IMR-90 (cell line): ENCODE measurements at regions not wholly inside any gene's neighbourhood (a gene's known extent, or its start where the extent isn't known, plus 50 kb on each side); places are given as distances from the start of the nearest gene placed in this dataset.

Source experiments
- ATAC-seq: fragments of 200-7000 bp; cut with Tn5 transposase; 2 replicates; pipeline ENCODE4 v1.9.1; 2020; ENCODE audit warnings: low read depth, mild to moderate bottlenecking, moderate library complexity
- BruUV-seq: library from RNA; stranded (reverse); fragments of 400-500 nt; replicated peaks from 2 replicates; lab custom pipeline; 2021; lab: Mats Ljungman, UMichigan
- CTCF ChIA-PET: fragments of 300-600 bp; formaldehyde crosslinking; extraction: SDS; loops from one replicate; lab custom pipeline; 2021; ENCODE audit warnings: antibody characterized with exemption; lab: Yijun Ruan, JAX
- POLR2A ChIA-PET: fragments of 300-600 bp; sonication (Branson Sonifier 250); formaldehyde crosslinking; loops from one replicate; lab custom pipeline; 2022; ENCODE audit warnings: antibody characterized with exemption; ENCODE audit not compliant: unreplicated experiment; lab: Charles Lee
- DNase-seq: peaks from one replicate; pipeline ENCODE4 v3.0.0; 2013
- H2AFZ ChIP-seq: replicated peaks from 2 replicates; pipeline ENCODE3; 2013; ENCODE audit warnings: low read length, mild to moderate bottlenecking; ENCODE audit not compliant: poor library complexity
- H2AK5ac ChIP-seq: 2 replicates; pipeline ENCODE4 v1.6.1; 2013; ENCODE audit warnings: low read depth, low read length, inconsistent platforms
- H2AK9ac ChIP-seq: replicated peaks from 2 replicates; pipeline ENCODE3; 2013; ENCODE audit warnings: mild to moderate bottlenecking, low read depth, low read length, moderate library complexity; ENCODE audit not compliant: poor library complexity
- H2BK120ac ChIP-seq: 2 replicates; pipeline ENCODE4 v1.6.1; 2013; ENCODE audit warnings: low read depth, low read length, inconsistent platforms
- H2BK15ac ChIP-seq: 3 replicates; pipeline ENCODE4 v1.6.1; 2013; ENCODE audit warnings: low read depth, low read length, inconsistent platforms
- H2BK20ac ChIP-seq: 2 replicates; pipeline ENCODE4 v1.6.1; 2013; ENCODE audit warnings: low read depth, mild to moderate bottlenecking, inconsistent platforms, low read length, moderate library complexity
- H2BK5ac ChIP-seq: 2 replicates; pipeline ENCODE4 v1.6.1; 2013; ENCODE audit warnings: mild to moderate bottlenecking, low read depth, low read length, inconsistent platforms; ENCODE audit not compliant: poor library complexity, severe bottlenecking
- H3K14ac ChIP-seq: replicated peaks from 2 replicates; pipeline ENCODE4 v1.6.1; 2013; ENCODE audit warnings: low read depth, low read length, inconsistent platforms
- H3K18ac ChIP-seq: 2 replicates; pipeline ENCODE4 v1.6.1; 2013; ENCODE audit warnings: low read depth, low read length, control low read depth
- H3K23ac ChIP-seq: 2 replicates; pipeline ENCODE4 v1.6.1; 2013; ENCODE audit warnings: low read depth, low read length, inconsistent platforms
- H3K27ac ChIP-seq: 2 replicates; pipeline ENCODE4 v1.5.1; 2013; ENCODE audit warnings: mild to moderate bottlenecking, control low read depth, low read length; ENCODE audit not compliant: insufficient read depth
- H3K27me3 ChIP-seq: 2 replicates; pipeline ENCODE4 v1.6.1; 2013; ENCODE audit warnings: low read length; ENCODE audit not compliant: control insufficient read depth, insufficient read depth
- H3K36me3 ChIP-seq: 2 replicates; pipeline ENCODE4 v1.6.1; 2013; ENCODE audit warnings: low read length, mixed read lengths; ENCODE audit not compliant: control insufficient read depth, insufficient read depth
- H3K4ac ChIP-seq: 2 replicates; pipeline ENCODE4 v1.6.1; 2013; ENCODE audit warnings: low read depth, low read length, inconsistent platforms
- H3K4me1 ChIP-seq: 2 replicates; pipeline ENCODE4 v1.6.1; 2013; ENCODE audit warnings: low read length, mixed read lengths; ENCODE audit not compliant: control insufficient read depth, insufficient read depth
- H3K4me2 ChIP-seq: 2 replicates; pipeline ENCODE4 v1.6.1; 2013; ENCODE audit warnings: low read depth, mild to moderate bottlenecking, control low read depth, low read length, moderate library complexity
- H3K4me3 ChIP-seq: 2 replicates; pipeline ENCODE4 v1.5.1; 2013; ENCODE audit warnings: low read depth, mild to moderate bottlenecking, control low read depth, low read length, moderate library complexity; ENCODE audit not compliant: insufficient read depth
- H3K56ac ChIP-seq: 2 replicates; pipeline ENCODE4 v1.6.1; 2013; ENCODE audit warnings: low read length, inconsistent platforms; ENCODE audit not compliant: insufficient read depth; ENCODE audit errors: extremely low read depth
- H3K79me1 ChIP-seq, 2 experiments: 2 replicates each; pipeline ENCODE4 v1.6.1; 2013; ENCODE audit warnings: low read length in 2 of 2, inconsistent platforms in 1 of 2, low read depth in 1 of 2
- H3K9ac ChIP-seq: 2 replicates; pipeline ENCODE4 v1.6.1; 2013; ENCODE audit warnings: low read depth, low read length, control low read depth
- H3K9me1 ChIP-seq: 2 replicates; pipeline ENCODE4 v1.6.1; 2013; ENCODE audit warnings: low read length, inconsistent platforms; ENCODE audit not compliant: insufficient read depth
- H3K9me3 ChIP-seq: 2 replicates; pipeline ENCODE4 v1.6.1; 2013; ENCODE audit warnings: low read length; ENCODE audit not compliant: control insufficient read depth, insufficient read depth
- H4K20me1 ChIP-seq: 2 replicates; pipeline ENCODE4 v1.6.1; 2013; ENCODE audit warnings: low read length, inconsistent platforms; ENCODE audit not compliant: insufficient read depth
- H4K5ac ChIP-seq: 2 replicates; pipeline ENCODE4 v1.6.1; 2013; ENCODE audit warnings: mild to moderate bottlenecking, low read depth, low read length, control low read depth
- H4K8ac ChIP-seq, 2 experiments: 2 replicates each; pipeline ENCODE4 v1.6.1; 2013; ENCODE audit warnings: low read depth in 2 of 2, low read length in 2 of 2, control low read depth in 1 of 2, inconsistent platforms in 1 of 2
- H4K91ac ChIP-seq: 2 replicates; pipeline ENCODE4 v1.6.1; 2013; ENCODE audit warnings: low read depth, low read length, inconsistent platforms; ENCODE audit not compliant: insufficient read depth
- CEBPB ChIP-seq: IDR thresholded peaks from 2 replicates; pipeline ENCODE4 v1.6.1; 2012; ENCODE audit warnings: low read depth, low read length, improper control_type of control experiment
- ELK1 ChIP-seq: fragments of 150-350 bp; IDR thresholded peaks from 2 replicates; pipeline ENCODE4 v1.6.1; 2016; ENCODE audit warnings: low read depth, mild to moderate bottlenecking, low read length, moderate library complexity, borderline replicate concordance
- WGBS, 2 experiments: methylation state at CpG; one replicate each; pipeline versions ENCODE4 v1.1.5 to v1.1.7; 2013; ENCODE audit warnings: missing lambda C conversion rate in 2 of 2; ENCODE audit not compliant: insufficient read length in 1 of 2; ENCODE audit errors: extremely low coverage in 2 of 2; 5-methylcytosine and 5-hydroxymethylcytosine counted together
- dilution Hi-C: fragments of 300-500 bp; cut with HindIII; formaldehyde crosslinking; loops from one replicate; pipeline ENCODE4 v1.14.3; 2018; ENCODE audit warnings: low sequenced_read_pairs; ENCODE audit not compliant: unreplicated experiment
- in situ Hi-C: fragments of 300-500 bp; cut with MboI; formaldehyde crosslinking; loops from 3 replicates; pipeline ENCODE4 v1.14.3; 2019; ENCODE audit warnings: low sequenced_read_pairs, inconsistent platforms, mixed read lengths
- intact Hi-C: fragments of 100-400 bp; cut with micrococcal nuclease; formaldehyde crosslinking; loops from 2 replicates; pipeline ENCODE4 v1.10.0; 2022

GRCh38 chr4:24266951-24267722 is 317.2 kb downstream of the DHX15 start:
- Histone ChIP-seq H4K91ac (no peak overlapping the region), H3K79me1 (no peaks in the 10 kb centered on the region), H2BK15ac (no peak overlapping the region), H3K9ac (no peak overlapping the region), H3K9me3 (no peaks in the 10 kb centered on the region), H3K4me3 (no peak overlapping the region), H2AFZ (no peak overlapping the region), H3K4ac (no peak overlapping the region), H2BK5ac (no peak overlapping the region), H2BK20ac (no peak overlapping the region), H3K23ac (no peak overlapping the region), H3K9me1 (no peaks in the 10 kb centered on the region), H2AK9ac (no peak overlapping the region), H3K14ac (no peak overlapping the region), H3K27me3 (0 out of 2 replicates have a peak, but pooled peaks cover 2% of the 10 kb centered on the region), H2BK120ac (no peak overlapping the region), H4K8ac (no peak overlapping the region), H3K56ac (no peak overlapping the region), H3K18ac (peak overlapping the region; percentile 16; the same call in 1 of the 2 replicates), H3K36me3 (no peaks in the 10 kb centered on the region), H3K4me2 (no peak overlapping the region), H4K5ac (no peak overlapping the region), H3K4me1 (peaks cover 2% of the 10 kb centered on the region; the same call in 1 of the 2 replicates), H2AK5ac (no peak overlapping the region), H4K20me1 (no peaks in the 10 kb centered on the region), H3K27ac (no peak overlapping the region)
- ATAC-seq = peak; percentile 87
- dilution Hi-C loops (no loop called here), in situ Hi-C loops (no loop called here), intact Hi-C loops (no loop called here)
- DNase-seq = peak; percentile 48
- ChIA-PET CTCF (no interaction called here), POLR2A (no interaction called here)
- WGBS, 2 experiments = no CpG with 5 or more reads among the region's 4 CpGs
- BruUV-seq = no TSS peak
- TF ChIP-seq ELK1 = no peak
- TF ChIP-seq CEBPB = peak; percentile 82
